ENCODE measurements at regions not wholly inside any gene's neighbourhood (a gene's known extent, or its start where the extent isn't known, plus 50 kb on each side); places are given as distances from the start of the nearest gene placed in this dataset.
"Not testable (repeated sequence)": the region's sequence is repeated elsewhere in the genome, so short reads cannot be mapped to it uniquely, and the experiment has no call there.

DNA sequence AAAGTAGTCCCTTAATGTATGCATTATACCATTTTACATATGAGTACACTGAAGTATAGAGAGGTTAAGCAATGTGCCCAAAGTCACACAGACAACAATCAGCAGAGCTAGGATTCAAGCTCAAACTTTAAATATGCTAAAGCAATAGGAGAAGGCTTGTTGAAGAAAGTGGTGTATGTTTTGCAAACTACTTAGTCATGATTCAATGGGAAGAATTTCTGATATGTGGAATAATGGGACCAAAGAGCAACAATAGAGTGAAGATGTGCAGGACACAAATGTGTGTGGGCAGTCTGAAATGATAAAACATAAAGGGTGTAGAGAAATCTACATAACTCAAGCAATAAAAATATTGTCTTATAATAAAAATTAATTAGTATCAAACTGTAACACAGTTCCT lies 109.0 kb upstream of the ARSJ start:
- DNase-seq = no peak

DNA sequence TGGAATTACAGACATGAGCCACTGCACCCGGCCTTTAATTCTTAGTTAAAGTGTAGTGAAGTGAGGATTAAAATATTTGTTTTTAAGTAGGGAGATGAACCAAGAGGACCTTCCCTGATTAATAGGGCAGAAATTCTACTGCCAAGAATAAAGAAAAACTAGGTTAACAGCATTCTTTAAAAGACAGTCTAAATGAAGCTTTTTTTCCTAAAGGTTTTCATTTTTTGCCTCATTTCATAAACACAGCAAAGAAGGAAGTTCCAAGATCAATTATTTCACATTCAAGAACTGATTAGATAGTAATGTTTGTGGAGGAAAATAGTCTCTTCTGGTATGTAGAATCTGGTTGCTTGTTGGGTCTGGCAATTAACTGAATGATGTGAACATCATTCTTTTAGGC lies 112.1 kb upstream of the ARSJ start:
- DNase-seq = no peak

DNA sequence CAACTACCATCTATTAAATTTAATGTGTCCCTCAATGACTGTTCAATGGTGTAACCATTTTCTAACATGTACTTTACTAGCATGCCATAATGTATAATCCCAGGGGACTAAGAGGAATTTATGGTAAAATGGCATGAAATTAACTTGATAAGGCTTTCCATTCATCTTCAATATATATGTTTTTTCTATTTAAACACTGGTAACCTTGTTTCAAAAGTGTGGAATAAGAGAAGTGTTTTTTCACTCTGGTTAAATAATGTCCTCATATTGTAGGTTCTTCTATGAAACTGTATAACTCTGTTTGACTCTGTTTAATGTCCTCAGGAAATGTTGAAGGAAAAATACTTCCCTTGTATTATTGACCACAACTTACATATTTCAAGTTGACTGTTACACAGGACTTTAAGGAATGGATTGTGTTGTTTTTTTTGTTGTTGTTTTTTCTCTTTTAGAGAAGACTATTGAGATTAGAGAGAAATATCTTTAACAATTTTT lies 113.8 kb upstream of the ARSJ start:
- DNase-seq = no peak

DNA sequence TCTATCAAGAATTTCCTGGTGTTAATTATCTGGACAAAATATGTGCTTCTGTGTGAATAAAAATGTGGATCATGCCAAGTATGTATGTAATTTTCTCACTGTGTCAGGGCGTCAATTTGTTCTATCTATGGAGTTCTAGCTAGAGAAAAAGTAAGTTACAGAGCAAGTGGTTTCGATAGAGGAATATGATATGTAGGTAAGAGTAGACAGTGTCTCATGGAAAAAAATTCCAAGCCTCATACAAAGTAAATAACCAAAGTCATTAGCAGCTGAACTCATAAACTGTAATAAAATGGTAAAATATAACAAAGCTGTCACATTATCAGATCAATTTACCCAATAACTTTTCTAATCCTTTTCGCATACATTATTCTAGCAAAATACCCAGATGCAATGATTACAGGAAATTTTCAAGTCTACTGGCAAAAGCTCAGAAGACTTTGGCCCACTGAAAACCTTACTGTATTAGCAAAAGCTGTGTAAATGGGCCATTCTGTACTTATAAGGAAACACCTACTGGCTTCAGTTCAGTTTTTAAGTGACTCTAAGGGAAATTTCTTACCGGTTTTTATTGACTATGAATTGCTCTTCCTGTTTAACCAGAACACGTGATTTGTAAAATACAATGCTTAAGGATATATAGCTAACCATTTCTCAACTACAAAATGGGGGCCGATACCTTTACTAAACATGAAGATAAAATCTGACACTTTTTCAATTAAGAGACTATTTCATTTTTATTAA lies 121.0 kb upstream of the ARSJ start:
- no peak for DNase-seq

DNA sequence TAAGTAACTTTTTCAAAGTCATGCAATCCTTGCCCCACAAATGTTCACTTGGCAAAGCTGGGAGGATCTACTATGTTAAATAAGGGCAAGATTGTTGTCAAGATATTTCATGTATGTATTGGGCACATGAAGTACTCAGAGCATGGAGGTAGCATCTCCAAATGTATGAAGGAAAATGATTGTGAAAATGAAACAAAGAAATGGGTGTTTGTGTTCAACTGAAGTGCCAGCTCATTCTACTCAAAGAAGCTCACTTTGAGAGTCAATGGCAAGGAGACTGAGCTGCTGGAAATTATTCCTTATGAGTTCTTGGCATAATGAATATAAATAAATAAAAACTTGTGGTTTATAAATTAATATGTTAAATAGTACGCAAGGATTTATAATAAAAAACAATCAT lies 124.5 kb upstream of the ARSJ start:
- no peak for DNase-seq

DNA sequence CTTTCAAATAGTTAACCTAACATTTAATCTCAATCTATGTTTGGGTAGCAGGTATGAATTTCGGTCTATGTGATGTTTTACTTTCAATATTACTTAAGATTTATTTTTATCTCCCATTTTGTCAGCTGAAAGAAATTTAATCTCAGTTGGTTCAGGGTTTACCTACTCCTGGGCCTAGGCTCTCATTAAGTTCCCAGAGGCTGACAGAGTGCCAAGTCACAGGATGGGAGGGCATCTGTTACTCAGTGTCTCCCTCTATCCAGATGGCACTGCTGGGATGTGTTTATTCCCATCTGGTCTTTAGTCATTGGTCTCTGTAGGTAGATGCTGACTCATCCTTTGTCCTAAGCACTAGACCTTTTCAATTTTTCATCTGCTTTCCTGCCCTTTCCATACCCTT lies 129.4 kb upstream of the ARSJ start:
- no peak for DNase-seq

DNA sequence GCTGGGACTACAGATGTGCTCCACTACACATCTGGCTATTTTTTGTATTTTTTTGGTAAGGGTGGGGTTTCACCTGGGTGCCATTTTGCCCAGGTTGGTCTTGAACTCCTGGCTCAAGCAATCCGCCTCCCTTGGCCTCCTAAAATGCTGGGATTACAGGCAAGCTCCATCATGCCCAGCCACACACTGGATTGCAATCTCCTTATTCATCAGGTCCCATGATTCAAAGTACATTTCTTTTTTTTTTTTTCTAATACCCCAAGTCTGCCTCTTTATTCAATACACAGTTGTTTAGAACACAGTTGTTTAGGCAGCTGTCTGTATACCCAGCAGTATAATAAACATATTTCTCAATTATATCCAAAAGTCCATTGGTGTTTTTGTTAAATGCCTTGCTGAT lies 130.3 kb upstream of the ARSJ start:
- DNase-seq = no peak

DNA sequence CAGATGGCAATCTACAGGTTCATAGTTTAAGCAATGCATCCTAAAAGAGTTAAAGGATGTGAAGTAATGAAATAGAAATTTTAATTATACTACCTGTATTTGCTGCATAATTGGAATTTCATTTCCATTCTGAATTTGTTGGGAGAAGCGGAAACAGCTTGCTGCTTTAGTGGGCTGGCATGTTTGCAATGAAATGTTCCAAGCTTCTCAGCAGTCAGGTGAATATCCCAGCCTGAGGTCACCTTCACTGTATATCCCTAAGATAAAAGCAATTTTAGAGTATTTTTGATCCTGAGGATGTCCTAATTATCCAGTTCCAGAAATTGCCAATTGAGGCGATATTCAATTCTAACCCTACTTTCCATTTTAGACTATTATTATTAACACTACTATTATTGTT lies 136.1 kb upstream of the ARSJ start:
- no peak for DNase-seq

DNA sequence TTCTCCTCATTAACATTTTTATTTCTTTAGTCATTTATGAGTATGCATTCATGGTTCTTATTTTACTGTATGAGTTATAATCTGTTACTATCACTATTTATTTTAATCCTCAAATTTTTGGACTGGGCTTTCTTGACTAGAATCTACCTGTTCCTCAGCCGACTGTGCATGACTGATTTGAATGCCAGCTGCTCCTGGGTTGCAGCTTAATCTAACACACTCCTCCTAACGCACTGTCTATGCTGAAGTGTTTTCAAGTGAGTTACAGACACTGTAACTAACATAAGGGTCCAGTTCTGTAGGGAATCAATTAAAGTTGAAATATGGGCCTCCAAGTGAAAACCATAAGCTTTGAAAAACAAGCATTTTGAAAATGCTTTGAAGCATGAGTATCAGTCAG lies 137.4 kb upstream of the ARSJ start:
- DNase-seq = no peak

DNA sequence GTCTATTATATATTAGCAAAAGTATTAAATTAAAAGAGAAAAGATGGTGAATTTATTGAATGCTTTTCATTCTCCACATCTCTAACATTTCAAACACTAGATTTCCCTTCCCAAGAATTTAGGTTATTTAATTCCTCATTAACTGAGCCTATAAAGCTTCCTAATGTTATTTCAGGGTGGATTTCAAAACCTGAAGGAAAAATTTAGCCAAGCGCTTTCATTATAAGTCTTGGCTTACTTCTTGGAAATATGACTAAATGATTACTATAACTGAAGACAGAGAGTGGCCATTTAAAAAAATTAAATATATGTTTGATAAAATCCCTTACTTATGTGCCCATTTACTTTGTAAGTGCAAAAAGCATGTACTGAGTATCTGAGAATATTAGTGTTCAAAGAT lies 141.8 kb upstream of the ARSJ start:
- DNase-seq = no peak

DNA sequence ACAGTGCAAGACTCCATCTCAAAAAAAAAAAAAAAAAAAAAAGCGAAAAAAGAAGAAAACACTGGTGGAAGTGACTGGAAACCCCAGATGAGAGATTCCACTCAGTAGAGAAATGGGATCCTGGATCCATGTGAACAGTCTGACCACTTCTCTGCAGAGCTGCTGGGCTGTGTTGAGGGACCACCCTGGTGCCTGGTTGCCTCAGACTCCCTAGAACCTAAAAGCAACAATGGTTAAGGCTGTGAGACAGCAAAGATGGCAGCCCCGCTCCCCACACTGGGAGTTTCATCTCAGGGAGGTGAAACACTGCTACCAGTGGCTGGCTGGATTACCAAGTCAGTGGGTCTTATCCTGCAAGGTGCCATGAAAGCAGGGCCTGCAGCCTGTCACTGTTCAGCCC lies 152.8 kb upstream of the ARSJ start:
- DNase-seq = no peak

DNA sequence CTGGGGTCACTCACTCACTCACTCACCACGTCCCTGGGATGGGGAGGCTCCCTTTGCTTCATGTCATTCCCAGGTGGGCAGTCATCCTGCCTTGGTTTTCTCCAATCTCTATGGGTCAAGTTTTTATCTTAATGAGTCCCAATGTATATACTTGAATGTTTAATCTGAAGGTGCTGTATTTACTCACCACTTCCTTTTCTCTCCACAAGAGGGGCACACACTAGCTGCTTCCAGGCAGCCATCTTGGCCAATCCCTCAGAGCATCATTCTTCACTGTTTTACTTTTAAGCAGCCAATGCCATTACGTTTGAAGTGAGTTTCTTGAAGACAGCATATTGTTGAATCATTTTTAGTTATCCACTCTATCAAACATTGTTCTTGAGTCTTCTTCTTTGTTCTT lies 153.4 kb upstream of the ARSJ start:
- no peak for DNase-seq

DNA sequence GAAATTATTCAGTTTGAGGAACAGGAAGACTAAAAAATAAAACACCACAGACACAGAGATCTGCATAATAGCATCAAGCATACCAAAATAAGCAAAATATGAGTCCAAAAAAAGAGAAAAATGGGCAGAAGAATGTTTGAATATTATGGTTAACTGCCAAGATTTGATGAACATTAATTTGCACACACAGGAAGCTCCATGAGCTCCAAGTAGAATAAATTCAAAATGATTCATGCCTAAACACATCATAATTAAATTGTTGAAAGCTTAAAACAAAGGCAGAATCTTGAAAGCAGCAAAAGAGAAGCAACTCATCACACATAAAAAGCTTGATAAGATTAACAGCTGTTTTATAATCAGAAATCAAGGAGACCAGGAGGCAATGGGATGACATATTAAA lies 156.6 kb upstream of the ARSJ start:
- DNase-seq = no peak

DNA sequence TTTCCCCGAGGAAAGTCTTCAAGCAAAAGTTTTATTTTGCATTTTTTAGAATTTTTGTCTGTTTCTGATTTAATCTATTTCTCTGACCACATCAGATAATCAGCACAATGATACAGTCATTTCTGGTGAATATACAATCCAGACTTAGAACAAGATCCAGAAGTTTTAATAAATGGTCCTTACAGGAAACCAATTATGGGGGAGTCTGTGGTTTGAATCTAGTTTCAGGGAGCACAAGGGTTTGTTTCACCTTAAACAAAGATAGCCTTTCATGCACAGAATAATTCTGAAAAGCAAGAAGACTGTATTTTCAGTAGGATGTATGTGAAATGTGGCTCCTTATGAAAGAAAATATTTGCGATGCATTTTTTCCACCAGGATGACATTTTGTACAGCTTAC lies 158.5 kb upstream of the ARSJ start:
- no peak for DNase-seq

DNA sequence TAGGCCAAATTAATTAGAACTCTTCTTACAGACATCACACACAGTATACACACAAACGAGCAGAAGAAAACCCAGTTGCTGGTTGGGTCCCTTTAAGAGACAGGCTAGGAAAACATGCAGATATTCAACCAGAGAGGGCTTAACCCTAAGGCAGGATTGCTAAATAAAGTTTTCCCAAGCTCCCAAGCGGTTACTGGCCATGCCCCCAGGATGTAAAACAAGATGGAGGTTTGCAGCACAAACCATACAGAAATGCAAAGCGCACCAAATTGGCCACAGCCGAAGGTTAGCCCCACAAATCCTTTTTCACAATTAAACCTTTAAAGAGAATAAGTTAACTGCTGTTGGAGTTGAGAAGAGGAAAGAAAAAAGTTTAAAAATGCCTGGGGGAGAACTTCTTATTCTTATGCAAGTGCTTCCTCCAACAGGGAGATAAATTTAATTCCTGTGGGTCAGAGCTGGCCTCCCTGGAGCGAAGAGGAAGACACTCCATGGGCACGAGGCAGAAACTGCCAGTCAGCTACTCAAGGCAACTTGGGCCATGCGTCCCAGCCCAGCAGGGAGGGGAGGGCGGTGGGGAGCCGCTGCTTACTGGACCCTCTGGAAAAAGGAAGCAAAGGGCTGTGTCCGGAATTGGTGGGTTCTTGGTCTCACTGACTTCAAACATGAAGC lies 167.6 kb upstream of the ARSJ start:
- no peak for DNase-seq

DNA sequence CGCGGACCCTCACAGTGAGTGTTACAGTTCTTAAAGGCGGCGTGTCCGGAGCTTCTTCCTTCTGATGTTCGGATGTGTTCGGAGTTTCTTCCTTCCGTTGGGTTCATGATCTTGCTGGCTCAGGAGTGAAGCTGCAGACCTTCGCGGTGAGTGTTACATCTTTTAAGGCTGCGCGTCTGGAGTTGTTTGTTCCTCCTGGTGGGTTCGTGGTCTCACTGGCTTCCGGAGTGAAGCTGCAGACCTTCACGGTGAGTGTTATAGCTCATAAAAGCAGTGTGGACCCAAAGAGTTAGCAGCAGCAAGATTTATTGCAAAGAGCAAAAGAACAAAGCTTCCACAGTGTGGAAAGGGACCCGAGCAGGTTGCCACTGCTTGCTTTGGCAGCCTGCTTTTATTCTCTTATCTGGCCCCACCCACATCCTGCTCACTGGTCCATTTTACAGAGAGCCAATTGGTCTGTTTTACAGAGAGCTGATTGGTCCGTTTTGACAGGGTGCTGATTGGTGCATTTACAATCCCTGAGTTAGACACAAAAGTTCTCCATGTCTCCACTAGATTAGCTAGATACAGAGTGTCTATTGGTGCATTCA lies 168.3 kb upstream of the ARSJ start:
- not testable (repeated sequence) for DNase-seq

DNA sequence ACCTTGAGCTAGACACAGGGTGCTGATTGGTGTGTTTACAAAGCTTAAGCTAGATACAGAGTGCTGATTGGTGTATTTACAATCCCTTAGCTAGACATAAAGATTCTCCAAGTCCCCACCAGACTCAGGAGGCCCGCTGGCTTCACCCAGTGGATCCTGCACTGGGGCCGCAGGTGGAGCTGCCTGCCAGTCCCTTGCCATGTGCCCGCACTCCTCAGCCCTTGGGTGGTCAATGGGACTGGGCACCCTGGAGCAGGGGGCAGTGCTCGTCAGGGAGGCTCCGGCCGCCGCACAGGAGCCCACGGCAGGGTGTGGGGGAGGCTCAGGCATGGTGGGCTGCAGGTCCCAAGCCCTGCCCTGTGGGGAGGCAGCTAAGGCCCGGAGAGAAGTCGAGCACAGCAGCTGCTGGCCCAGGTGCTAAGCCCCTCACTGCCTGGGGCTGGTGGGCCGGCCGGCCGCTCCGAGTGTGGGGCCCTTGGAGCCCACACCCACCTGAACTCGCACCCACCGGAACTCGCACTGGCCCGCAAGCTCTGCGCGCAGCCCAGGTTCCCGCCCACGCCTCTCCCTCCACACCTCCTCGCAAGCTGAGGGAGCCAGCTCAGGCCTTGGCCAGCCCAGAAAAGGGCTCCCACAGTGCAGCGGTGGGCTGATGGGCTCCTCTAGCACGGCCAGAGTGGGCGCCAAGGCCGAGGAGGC lies 169.1 kb upstream of the ARSJ start:
- DNase-seq = not testable (repeated sequence)

DNA sequence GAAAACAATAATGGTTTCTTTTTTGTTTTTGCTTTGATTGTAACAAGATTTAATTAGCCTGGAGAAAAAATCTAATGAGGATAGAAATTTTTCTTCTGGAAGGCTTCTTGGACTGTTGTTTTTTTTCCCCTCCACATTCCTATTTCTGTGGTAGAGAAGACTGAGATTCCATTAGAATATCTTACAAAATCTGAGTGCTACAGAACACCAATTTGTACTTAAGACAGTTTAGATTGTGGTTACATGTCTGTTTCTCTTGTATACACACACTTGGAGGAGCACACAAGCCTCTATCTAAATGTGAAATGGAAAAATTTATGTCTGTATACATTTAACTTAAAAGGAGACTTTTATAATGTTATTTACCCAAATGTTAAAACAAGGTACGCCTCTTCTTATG lies 176.9 kb upstream of the ARSJ start:
- DNase-seq = no peak

DNA sequence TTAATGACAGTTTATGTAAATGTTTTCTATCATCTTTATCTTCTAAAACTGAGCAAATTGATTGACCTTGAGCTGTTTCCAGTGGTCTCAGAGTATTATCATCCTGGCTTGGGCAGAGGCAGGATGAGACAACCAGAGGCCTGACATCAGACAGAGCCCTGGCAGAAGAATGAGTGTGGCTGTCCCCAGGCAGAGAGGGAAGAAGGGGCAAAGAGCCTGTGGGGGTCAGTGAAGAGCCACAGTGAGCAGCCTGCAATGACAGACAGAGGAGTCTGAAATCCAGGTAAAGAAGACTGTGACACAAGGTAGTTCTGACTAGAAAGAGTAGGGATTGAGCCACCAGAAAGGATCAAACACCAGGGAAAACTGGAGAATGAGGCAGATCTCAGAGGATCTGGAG lies 182.4 kb upstream of the ARSJ start:
- no peak for DNase-seq

DNA sequence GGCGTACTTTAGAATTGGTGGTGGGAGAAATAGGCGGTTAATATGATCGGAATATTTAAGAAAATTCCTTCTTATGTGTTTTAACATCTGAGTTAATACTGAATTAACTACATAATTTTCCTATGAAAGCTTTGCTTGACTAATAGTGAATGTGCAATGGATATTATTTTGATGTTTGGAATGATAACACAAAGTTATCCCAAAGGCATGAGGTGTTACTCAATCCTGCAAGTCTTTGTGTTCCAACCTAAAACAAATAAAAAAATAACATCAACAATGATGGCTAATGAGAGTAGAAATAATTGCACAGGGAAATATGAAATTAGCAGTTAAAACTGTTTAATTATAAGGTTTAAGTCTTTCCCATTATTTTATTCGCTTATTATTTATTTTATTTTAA lies 183.6 kb upstream of the ARSJ start:
- DNase-seq = no peak

DNA sequence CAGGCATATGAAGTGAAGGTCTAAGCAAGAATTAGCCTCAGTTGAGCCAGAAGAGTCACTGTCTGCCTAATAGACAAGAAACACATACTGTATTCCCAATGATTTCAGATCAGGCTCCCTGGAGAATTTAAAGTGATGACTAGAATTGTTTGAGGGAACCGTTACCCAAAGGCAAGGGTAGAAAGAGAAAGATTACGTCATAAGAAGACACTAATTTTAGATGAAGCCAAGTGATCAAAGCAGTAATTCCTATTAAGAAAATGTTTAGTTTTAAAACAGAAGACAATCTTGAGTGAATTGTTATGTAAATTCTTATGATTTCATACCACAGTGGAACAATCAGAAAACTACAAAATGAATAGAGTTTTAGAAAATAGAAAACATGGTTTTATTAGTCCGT lies 194.5 kb upstream of the ARSJ start:
- no peak for DNase-seq

DNA sequence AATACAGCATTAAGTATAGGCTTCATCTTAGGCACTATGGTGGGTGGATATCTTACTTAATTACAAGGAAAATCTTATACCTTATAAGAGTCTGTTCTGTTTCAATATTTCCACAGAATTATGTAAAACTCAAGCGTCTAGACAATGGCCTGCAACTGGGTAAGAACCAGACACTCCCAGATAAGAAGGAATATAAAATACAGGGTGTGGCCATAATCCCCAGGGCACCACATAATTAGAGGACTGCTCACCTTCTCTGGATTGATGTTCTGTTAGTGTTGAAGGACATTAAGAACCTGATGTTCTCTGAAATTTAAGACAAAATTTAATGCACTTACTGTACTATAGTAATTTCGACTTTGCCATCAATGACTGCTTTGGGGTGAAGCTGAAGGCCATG lies 198.2 kb upstream of the ARSJ start:
- DNase-seq = no peak

DNA sequence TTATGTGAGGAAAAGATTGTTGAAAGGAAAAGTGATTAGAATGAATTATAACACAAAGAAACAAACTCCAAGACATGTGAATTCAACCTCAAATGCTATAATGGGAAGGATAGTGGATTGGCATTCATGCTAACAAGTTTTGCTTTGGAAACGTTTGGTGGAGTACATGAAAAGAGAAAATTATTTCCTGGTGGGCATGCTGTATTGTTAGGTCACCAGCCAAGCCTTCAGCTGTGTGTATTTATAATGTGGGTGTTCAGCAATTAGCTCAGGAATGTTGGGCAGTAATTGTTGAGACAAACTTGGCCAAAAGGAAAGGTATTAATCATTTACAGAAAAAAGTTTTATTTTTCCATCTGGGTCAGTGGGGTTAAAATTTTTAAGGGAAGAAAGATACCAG lies 198.9 kb upstream of the ARSJ start:
- no peak for DNase-seq

DNA sequence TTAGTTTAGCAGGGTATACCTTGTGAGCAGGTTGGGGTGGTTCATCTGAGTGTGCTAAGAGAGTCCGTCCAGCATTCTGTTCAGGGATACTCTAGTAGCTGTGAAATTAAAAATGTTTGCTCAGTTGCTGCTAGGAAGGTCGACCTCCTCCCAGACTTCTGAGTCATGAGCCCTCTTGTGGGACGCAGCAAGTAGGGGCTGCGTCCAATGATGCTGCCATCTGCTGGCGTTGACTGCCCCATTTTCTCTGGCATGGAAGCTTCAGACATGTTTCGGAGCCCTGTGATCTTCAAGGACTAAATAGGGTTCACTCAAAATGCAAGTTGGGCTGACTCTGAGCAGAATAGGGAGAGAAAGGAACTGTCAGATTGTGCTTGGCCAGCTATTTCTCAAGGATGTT lies 201.0 kb upstream of the ARSJ start:
- peak; percentile 10 for DNase-seq
